CD1c-positive myeloid dendritic cell (primary cell): ENCODE measurements at regions not wholly inside any gene's neighbourhood (a gene's known extent, or its start where the extent isn't known, plus 50 kb on each side); places are given as distances from the start of the nearest gene placed in this dataset.

Experiments
- DNase-seq: peaks from one replicate; pipeline ENCODE4 v3.0.0-alpha.2; 2016; ENCODE audit errors: extremely low spot score

DNA sequence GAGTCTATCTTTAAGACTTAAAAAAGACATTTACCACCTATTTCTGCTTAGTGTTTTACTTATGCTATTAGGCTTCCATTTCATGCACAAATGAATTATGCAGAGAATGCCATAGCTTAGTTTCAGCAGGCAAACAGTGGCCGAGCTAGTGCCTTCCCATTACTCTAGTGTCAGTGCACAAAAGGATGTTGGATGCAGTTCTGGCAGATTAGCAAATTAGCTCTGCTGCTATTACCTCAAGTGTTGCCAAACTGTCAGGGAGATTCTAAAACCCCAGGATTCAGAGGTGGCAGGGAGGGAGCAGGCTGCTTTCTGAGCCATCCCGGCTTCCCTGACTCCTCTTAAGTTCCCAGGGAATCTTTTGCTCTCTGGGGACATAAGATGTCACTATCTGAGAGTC, 209.4 kb upstream of the NCAM1 start:
- no peak for DNase-seq

DNA sequence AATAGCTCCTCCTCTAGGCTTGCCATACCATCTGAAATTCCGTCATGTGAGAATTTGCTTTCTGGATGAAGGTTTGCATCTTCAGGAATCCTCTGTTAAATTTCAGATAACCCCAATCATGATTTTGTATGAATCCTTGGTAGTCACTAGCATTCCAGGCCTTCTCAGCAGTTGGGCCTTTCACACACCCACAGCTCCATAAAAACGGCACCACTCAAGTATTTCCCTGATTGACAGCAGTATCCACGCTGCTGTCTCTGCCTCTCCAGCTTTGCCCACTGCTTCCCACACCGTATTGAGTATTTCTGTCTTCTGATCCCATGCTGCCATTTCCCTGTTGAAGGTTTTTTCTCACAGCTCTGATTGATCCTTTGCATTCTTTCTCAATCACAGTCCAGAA, 208.7 kb upstream of the NCAM1 start:
- DNase-seq: no peak

DNA sequence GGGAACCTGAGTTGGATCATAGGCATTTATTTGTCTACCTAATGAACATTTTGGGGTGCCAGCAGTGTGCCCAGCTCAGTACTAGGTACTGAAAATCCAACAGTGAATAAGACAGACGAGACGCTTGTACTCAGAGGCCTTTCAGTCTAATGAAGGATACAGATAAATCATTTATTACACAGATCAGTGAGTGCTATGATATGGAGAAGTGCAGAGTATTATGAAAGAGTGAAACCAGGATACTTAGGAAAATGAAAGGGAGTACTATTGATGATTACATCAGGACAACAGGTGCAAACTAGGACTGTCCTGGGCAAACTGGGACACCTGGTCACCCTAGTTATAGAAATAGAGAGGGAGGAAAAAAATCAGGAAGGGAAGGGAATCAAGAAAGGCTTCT, 207.5 kb upstream of the NCAM1 start:
- no peak for DNase-seq

- DNase-seq: no peak
Measured at GRCh38 chr11:112759418-112759817, 201.8 kb upstream of the NCAM1 start.

GRCh38 chr11:112760396-112761059, 200.7 kb upstream of the NCAM1 start:
- no peak for DNase-seq

DNA sequence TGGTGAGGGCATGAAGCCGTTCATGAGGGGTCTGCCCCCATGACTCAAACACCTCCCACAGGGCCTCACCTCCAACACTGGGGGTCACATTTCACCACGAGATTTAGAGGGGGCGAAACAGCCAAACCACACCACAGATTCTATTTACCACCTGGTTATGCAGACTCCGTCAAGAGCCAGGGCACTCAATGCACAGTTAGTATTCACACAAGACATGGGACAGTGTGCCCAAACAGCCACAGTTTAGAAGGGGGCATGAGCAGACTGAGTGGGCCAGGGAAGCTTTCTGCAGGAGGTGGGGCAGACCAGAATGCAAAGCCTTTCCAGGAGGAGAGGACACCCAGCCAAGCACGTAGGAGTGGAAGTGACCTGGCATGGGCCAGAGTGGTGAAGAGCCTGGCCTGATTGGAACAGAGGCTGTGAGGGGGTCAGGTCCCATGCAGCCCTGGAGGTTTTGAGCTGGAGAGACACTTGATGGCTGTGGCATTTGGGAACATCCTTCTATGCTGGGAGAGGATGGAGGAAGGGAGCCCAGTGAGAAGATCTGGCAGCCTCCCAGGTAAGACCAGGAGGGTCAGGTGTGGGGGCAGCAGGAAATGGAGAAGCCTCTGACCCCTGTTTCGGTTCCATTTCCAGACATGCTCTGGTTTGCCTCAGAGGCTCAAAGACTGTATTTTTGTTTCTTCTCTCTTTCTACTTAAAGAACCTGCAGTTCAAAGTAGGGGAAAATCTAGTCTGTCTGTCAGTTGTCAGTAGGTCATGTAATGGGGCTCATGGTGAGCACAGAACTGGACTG, 199.1 kb upstream of the NCAM1 start:
- DNase-seq: no peak

DNA sequence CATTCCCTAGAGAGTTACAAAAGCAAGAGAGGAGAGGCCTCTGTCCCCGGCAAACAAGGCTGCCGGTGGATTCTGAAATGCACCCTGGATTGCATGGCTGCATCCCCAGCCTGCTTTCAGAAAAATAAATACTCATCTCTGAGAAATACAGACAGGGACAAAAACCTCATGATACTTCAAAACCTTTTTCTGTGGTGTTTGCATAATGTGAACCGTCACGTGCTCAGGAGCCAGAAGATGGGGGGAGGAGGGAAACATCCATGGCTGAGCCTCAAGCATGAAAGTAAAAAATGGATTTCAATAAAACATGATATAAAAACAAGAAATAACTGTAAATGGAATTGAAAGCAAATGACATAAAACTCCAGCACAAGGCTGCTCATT, 198.5 kb upstream of the NCAM1 start:
- DNase-seq: no peak

DNA sequence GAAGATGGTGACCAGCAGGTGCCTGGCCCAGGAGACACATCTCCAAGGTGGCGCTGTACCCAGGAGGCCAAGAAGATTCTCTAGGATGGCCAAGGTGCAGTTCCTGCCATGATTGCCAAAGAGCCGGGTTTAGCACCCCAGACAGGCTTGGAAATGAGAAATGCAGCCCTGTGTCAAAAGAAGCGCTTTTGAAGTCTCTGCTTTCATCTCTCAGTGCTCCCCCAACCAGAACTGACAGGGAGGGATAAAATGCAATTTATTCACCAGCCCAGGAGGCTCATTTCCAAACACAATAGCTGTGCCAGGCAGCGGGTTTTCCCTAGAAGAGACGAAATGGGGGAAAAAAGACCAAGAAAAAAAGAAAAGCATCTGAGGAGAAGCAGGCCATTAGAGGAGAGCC, 195.9 kb upstream of the NCAM1 start:
- no peak for DNase-seq

DNA sequence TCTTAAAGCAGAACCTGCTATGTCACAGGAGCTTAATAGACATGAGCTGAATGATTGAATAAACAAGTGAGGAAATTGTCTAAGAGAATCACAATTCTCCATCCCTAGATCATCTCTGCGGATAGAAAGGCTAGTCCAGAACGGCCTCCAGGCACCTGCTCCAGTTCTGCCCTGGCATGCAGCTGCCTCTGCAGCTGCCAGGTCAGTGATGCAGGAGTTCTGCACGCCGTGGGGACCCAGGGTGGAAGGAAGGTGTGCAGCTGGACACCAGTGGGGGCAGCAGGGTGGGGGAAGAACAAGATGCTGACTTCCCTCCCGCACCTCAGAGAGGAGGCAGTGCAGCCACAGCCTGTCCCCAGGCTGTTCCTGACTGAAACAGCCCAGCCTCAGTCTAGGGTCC, 192.1 kb upstream of the NCAM1 start:
- no peak for DNase-seq

GRCh38 chr11:112769584-112769983, 191.6 kb upstream of the NCAM1 start:
- no peak for DNase-seq

DNA sequence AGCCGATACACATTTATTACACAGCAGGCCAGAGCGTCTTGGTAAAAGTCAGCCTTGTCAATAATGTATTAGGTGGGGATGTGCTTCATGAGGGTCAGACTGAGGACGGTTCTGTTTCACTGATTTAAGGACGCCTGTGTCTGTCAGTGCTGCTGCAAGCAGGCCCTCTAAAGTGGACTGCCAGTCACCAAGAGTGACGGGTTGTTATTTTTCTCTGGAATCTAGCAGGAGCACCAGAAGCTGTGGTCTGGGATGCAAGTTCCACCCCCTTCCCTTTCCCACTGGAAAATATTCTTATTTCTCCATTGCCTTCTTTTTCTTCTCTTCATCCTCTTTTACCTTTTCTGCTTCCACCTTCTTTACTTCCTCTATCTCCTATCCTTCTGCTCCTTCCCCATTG, 191.2 kb upstream of the NCAM1 start:
- DNase-seq: no peak

- DNase-seq: no peak
Measured at GRCh38 chr11:112770487-112770886, 190.7 kb upstream of the NCAM1 start.

- DNase-seq: peak; percentile 1
Measured at GRCh38 chr11:112771851-112772250, 189.4 kb upstream of the NCAM1 start.

DNA sequence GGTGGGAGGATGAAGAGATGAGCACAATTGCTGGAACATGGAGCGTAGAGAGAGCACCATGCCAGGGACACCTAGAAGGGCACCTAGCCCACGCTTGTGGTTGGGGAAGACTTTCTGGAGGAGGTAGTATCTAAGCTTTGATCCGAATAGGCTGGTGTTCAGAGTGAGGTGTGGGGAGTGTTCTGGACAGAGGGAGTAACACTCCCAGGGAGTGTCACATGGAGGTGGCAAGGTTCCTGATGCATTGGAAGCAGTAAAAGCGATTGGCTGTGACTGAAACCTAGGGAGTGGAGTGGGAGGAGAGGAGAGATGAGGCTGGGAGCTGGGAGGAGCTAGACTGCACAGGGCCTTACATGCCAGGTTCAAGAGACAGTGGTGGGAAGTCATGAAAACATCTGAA, 188.0 kb upstream of the NCAM1 start:
- DNase-seq: no peak

- no peak for DNase-seq
Measured at GRCh38 chr11:112776834-112777233, 184.4 kb upstream of the NCAM1 start.

- no peak for DNase-seq
Measured at GRCh38 chr11:112777283-112777751, 183.9 kb upstream of the NCAM1 start.

DNA sequence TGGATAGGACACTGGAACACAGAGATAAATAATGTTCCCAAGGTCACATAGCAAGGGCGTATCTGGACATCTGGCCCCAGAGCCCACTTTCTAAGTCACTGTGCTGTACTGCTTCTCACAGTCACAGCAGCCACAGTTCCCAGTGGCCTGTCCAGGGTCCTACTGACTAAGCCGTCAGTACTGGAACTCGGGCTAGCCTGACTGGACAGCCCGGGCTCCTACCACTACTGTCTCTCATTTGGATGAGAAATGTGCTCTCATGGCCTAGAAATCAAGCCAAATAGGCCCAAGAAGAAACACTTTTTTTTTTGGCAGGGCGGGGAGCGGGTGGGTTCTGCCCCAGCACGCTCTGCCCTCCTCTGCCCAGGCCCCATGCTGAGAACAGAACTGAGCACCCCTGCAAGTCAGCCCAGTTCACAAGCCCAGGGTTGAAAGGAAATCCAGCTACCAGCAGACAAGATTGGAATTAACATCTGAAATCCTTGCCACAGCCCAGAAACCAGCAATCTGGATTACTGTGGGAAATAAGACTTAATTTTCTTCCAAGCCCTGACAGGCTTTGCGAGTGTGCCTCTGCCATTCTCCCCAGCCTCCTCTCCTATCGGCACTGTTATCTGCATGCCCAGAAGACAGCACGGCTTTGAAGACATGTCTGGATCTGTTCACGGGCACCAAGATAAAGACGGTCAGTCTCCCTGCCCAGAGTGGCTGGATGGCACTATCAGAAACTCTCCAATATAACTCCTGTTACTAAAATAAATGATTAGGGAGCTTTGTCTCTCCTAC, 182.9 kb upstream of the NCAM1 start:
- DNase-seq: no peak

DNA sequence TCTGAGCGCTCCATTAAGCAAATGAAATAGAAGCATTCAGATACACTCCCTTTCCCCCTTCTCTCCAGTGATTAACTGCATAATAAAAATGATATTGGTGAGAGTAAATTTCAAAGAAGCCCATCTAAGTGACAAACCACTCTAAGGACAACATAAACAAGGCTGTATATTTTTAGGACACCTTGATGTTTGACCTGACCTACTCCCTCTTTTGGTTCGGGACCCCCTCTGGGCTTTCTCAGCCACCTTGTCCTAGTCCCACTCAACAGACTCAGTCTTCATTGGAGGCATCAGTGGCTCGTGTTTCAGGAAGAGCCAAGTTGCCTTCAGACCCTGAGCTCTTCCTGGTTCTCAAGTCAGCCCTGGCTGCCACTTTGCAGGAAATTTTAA, 182.3 kb upstream of the NCAM1 start:
- DNase-seq: no peak

GRCh38 chr11:112780351-112781087, 180.7 kb upstream of the NCAM1 start:
- no peak for DNase-seq

DNA sequence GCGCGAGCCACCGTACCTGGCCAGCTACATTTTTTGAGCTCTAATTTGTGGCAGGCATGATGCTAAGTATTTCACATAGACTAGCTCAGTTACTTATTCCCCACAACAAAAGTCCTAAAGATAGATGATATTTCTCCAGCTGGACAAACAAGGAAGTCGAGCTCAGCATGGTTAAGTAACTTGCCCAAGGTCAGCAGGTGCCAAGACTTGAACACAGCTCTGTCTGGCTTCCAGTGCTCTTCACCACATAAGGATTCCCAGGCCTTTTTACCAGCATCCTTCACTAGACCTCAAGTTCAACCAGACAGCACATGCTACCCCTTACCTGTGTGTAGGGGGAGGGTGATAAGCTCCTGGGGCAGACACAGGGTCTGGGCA, 177.3 kb upstream of the NCAM1 start:
- no peak for DNase-seq

DNA sequence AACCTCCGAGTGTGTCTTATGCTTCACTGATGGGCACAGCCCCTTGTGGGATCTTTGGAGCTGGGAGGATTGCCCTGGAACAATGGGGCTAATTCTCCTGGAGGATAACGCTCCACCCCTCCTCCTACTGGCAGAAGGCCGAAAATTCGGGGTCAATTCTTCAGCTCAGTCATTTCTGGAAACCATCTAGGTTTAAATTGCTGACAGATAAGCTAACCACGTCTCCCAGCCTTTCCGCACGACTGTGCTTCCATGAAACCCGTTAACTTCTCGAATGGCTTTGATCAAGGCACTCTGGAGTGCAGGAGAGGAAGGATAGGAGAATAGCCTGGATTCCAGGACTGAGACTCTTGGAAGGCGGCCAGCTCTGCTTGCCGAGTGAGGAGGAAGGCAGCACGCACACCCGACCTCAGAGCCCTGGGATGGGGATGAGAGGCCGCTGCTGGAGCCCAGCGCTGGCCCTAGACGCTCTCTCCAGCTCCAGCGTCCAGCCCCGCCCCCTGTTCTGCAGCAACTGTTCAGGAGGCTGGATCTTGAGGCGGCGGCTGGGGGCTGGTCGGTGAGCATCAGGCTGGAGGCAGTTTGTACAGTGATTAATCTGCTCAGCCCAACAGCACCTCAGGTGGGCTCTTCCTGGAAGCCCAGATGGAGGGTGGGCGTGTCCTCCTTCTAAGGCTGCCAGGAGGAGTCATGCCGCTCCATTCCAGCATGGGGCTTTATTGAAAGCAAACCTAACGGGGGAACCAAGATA, 176.7 kb upstream of the NCAM1 start:
- no peak for DNase-seq
